Activated T-cell treated with anti-CD3 and anti-CD28 coated beads for 48 hours (primary cell): ENCODE measurements at regions not wholly inside any gene's neighbourhood (a gene's known extent, or its start where the extent isn't known, plus 50 kb on each side); places are given as distances from the start of the nearest gene placed in this dataset.

ENCODE experiments used
- DNase-seq: peaks from one replicate; pipeline ENCODE4 v3.0.0-alpha.2; 2020; ENCODE audit warnings: low read depth

DNA sequence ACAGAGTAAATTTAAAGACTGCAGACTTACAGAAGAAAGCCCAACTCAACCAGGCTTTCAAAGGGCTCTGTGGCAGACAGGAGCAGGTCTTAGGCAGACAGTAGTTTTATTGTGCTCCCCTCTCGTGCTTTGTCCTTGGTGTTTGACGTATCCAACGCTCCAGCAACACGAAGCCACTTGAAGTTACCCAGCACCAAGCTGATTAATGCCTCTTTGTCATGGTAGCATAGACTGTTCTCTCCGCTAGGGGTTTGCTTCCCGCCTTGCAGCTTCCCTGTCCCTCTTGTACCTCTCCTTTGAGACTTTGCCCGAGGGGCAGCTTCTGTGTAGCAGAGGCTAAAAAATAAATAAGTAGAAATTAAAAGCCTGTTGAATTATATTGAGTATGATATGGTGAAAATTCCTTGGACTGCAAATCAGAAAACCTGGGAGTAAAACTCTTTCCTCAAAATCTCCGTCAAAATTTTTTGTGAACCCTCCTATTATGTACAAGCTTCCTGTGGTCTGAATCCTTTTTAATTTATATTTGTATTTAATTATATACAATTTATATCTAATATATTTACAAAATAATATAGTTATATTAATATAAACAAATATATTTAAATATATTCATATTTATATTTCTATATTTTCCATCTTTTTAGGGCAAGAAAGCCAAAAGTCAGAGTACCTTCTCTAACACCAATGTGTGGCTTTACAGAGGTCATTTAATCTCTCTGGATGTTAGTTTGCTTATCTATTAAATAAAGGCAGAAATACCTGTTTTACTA is 405.4 kb downstream of the DMAC1 start:
- DNase-seq = no peak

DNA sequence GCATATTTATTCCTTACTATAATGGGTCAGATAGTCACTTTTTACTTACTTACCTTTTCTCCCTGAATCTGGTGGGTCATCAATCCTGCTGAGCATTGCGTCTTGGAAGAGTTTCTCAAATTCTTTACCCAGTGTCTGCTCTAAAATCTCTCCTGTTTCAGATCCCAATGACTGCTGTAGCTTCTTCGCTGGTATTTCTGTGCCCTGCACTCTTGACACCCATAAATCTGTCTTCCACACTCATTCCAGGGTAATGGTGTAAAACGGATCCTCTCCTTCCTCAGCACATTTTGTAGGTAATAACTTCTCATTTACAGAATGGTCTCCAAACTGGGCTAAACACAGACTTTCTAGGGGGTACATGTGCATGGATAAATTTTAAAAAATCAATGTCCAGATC is 407.4 kb downstream of the DMAC1 start:
- DNase-seq = no peak

DNA sequence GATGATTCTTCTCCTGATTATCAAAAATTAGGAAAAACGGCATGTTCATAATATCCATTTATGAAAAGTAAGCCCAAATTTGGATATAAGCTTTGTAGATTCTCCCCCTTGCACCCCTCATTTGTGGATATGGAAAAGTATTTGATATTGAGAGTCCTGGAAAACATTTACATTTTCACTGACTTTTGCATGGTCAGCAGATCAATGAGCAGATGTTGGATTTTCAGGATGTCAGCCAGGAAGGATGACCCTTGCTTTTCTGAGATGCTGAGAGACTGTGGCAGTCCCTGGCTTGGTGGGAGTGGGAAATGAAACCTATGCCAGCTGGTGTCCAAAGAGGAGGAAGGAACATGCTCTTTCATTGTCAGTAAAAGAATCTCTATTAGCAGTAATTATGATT is 410.8 kb downstream of the DMAC1 start:
- DNase-seq = no peak

DNA sequence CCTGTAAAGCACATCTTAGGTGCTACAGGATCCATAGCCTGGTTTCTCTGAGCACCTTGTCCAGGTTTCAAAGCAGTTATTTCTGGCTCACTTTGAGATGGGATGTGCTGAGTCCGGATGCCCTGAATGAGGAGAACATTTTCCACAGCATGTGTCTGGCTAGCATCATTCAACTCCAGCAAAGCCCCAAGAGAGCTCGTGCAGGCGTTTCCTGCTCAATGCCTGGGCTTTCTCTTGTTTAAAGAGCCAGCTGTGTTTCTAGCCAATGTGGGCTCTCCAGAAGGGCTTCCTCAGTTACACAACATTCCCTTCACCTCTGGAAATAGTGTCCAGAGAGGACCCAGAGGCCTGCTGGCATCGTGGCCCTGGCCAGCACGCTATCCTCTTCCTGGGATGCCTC is 411.7 kb downstream of the DMAC1 start:
- no peak for DNase-seq

DNA sequence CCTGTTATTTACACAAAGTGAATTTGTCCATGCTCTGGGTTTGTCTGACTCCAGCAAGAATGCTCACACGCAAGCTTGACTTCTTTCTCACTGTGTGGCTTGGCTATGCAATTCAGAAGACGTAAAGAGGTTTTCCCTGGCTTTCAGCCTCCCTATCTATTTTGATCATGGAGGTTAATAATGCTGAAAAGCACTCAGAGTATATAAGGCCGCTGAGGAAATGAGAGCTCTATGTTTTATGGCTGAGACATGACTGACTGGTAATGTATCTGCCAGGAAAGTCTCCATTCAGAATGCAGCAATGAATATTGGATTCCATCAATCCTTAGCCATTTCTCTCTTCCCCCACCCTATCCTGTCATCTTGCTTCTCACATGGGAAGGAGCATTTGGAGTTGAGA is 417.3 kb downstream of the DMAC1 start:
- no peak for DNase-seq

DNA sequence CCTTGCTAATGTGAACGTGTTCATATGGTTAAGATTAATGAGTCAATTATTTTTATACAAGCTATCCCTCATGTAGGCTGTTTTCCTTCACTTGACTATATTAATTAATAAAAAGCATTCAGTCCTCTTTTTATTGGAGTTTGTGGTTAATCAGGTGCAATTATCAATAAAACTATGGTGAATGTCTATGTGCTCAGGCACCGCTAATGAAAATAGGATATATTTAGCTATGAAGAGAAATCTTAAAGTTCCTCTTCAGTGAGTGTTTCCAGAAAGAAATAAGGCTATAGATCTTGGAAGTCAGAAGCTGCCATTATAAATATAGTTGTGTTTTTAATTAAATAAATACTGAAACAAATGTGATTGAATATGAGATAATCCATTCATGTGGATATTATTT is 422.1 kb downstream of the DMAC1 start:
- no peak for DNase-seq

DNA sequence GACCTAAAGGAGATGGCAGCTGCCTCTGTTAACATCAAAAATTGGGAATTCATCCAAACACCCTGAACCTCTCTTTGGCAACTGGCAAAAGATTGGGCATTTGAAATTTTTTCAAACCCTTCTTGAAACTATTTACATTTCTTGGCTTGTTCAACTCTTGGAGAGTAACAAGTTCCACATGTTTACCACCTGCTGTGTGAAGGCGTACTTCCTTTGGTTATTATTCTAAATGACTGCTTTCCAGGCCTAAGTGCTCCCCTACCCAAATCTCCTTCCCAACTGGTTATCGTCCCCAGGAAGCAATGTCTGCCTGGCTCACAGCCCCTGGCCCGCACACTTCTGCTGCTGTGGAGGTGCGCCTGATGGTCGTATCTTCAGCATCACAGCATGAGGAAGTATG is 422.7 kb downstream of the DMAC1 start:
- DNase-seq = no peak

DNA sequence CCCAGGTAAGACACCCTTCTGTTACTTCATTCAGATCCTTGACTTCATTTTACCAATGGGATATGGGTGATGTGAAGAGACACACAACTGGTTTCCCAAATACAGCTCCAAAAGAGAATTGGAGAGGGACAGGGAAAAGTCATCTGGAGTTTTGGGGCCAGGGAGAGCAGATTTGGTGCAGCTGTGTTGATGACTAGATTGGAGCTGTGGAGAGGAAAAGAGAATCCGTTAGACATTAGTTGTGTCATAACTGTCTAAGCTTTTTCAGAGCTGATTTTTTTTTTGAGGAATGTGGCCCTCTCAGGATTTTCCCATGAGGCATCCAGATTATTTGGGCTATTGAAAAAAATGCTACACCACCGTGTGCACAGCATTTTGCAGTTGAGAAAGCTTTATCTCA is 423.4 kb downstream of the DMAC1 start:
- no peak for DNase-seq

DNA sequence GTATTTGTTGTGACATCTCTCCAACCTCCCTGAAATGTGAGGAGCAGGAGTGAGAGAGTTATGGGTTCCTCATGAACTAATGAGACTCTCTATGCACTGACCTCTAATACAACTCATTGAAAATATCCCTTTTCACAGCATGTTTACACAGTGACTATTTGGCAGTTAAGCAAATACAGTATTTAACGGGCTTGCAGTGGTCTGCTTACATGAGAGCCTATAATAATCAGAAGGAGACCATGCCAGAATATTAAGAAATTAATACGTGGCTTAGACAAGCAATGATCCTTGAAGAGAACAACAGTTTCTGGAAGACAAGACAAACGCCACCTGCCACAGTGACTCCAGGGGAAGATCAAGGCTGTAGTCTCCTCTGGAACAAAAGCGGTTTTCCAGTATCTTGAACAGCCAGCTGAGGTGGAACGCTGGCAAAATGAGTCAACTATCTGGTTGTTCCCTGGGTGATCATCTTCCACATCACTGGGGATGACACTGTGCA is 424.5 kb downstream of the DMAC1 start:
- DNase-seq = no peak

DNA sequence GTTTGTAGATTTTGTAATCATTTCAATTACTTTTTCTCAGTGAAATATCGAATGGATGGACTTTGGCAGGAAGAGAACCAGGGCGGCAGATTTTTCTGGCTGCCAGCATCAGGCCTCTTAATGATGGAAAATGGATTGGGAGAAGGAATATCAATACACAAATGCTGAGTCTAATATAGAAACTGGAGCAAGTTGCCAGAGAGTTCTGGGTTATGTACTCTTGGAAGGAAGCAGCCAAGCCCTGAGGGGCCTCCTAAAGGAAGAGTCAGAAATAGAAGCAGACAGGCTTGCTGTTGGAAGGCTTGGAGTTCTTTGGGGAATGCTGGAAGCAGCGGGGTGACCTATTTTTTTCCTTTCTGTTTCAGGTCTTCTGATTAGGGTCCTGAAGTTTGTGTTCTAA is 428.6 kb downstream of the DMAC1 start:
- DNase-seq = no peak

DNA sequence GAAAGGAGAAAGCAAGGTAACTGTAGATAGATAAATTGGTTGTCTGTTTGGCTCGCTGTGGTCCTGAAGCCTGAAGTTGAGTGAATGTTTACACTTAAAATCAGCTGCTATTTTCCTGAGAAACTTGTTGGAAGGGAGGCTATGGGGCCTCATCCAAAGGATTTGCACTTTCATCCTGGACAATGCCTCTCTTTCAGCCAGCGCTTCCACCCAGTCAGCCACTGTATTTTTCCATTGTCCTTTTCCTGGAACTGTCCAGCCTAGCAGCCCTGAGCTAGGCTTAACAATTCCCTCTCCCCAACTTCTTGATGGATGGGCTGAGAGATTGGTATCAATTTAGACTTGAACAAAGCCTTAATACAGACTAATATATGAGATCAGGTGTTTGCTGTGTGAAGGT is 429.2 kb downstream of the DMAC1 start:
- no peak for DNase-seq

DNA sequence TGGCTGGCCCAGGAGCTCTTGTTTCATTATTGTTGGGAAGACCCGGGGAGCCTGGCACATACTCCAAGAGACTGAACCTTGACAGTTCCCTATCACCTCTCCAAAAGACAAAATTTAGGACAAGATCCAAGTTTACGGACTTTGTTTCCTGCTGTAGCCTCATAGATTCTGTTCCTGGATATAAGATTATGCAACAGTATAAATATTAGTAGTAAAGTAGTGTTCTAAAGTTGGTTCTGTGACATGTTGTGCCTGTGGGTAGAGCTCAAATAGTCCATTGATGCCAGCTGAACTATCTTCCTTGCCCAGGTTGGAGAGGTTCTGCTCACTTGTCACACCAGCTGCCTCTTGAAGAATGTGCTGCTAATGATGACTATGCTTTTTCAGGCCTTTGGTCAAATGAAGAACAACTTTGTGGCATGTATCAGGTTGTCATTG is 430.2 kb downstream of the DMAC1 start:
- no peak for DNase-seq

DNA sequence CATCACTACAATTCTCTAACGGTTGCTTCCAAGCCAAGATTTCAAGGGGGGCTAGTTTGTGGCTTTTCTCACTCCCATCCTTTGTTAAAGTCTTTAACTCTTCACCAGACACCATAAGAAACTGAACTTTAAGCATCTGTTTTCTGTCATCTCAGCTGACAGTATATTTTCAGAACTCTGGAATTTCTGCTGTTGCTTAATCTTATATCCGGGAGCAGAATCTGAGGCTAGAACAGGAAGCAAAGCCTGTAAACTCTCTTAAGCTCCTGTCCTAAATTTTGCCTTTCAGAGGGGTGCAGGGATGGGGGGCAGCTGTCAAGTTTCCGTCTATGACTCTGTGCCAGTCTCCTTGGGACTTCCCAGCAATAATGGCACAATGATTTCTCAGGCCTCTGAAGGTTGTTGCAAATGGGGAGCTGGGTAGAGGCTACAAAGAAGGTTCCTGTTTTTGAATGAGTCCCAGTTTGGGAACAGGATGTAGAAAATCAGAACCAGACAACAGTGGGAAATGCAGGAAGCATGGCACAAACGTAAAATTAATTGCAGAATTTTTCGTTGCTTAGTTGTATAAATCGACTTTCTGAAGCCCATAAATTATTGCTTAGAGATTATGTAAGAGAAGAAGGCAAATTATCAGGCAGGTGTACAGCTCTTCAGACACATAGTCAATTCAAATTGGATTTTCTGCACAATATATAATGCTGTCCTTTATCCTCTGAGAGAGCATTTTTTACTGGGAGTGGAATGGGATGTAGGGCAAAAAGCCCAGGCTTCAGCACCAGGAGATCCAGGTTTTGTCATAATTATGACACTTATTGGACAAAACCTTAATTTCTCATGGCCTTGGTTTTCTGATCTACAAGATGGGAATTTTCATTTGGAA is 430.9 kb downstream of the DMAC1 start:
- no peak for DNase-seq

DNA sequence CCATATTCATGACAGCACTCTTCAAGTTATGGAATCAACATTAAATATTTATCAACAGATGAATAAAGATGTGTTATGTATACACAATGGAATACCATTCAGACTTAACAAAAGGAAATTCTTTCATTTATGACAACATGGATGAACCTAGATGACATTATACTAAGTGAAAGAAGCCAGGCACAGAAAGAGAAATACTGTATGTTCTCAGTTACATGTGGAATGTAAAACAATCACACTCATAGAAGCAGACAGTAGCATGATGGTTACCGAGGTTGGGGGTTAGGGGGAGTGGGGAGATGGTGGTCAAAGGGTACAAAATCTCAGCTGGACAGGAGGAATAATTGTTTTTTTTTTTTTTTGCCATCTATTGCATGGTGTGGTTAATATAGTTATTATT is 431.9 kb downstream of the DMAC1 start:
- no peak for DNase-seq

DNA sequence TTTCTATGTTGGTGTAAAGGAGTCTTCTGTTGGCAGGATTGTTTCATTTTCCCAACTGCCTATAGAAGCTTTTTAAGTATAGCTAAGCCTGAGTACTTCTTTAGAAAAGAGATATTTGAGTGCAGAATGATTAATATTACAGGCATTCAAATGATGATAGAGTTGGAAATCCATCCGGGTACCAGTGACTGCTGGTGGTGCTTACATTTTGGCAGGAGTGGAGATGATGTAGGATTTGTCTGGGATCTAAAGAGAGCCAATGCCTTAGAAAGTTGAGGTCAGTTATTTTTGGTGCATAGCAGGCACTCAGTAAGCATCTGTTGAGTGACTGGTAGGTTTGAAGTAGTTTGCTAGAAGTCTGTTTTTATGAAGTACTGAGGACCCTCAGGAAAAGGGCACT is 433.5 kb downstream of the DMAC1 start:
- no peak for DNase-seq

DNA sequence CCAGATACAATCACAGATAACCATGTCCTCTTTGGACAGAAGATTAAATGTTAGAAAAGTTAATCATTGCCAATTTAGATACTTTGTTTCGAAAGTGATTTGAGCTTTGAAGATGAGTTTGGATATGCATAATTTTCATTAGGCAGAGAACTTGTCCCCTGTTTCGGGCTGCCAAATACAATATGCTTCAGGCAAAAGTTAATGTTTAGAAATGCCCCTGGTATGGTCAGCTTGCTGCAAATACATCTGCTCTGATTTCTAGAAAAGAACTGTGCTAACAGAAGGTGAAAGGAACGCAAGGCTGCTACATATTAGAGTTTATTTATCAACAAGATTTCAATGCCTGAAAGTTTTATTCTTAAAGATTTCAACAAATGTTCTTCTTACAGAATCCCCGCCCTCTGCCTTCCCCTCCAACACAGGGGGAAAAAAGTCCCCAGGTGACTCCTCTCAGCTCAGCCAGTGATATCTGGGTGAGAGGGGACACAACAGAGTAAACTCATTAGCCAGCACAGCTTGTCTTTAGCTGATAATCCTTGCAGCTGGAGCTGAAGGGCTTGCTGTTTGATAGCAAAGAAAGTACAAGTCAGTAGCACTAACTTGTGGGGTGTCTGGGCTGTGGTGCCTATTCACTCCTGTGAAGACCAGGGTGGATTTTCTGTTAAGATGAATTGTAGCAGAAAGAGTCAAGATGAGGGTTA is 435.7 kb downstream of the DMAC1 start:
- DNase-seq = no peak

DNA sequence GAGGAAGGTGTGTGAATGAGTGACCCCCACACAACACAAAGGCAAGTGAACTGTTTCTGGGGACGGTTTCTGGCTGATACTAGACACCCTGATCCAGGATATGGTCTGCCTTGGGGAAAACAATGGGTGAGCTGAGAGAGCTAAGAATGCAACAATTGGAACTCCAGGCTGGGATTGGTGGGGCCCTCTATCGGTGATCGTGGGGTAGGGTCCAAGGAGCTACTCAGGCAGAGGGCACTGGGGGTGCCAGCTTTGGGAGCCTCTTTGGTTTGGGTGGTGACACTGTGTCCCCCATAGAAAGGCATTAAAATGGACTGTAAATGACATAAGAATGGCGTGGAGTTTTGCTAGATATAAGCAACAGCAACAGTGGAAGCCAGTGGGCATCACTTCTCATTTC is 439.1 kb downstream of the DMAC1 start:
- no peak for DNase-seq

DNA sequence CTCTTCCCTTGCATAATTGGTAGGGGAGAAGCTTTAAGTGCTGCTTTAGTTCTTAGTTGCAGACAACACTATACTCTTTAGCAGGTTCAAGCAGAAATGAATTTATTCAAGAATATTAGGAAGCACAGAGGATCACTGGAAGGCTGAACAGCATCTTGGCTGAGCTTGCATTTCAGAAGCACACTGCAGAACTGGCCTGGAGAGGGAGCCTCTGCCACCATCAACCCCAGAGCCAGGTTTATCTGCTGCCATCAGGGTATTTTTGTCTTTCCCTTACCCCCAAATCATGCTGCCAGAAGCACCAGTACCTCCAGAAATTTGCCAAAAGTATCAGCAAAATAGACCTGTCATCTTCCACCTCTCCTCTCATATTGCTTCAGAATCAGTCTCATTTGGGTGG is 440.7 kb downstream of the DMAC1 start:
- no peak for DNase-seq

DNA sequence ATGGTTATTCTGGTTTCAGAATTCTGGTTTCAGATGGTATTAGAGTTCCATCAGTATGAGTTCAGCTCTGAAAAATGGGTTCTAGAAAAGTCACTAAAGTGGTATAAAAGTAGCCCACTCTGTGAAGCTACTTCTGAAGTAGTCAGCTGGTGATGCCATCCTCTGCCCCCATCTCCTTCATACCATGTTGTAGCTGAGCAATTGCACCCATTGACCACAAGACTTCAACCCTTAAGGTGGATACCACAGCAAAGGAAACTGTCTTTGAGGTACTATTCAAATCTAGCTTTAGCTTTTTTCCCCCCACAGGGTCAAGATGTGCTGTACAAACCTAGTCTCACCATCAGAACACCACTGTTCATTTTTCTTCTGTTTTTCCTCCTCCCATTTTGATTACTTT is 444.9 kb downstream of the DMAC1 start:
- DNase-seq = no peak

DNA sequence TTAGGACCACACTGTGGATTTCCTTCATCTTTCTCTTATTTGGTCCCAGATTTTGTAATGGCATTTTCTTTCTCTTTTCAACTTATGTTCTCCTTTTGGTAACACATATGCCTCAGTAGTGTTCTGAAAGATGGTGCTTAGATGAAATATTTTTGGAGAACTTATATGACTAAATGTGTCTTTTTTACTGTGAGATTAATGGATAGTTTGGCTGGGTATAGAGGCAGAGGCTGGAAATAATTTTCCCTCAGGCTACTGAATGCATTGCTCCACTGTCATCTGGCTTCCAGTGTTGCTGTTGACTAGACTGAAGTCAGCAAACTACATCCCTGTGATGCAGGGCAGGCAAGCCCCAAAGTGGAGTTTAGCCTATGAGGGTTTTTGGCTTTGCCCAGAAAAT is 450.9 kb downstream of the DMAC1 start:
- no peak for DNase-seq

DNA sequence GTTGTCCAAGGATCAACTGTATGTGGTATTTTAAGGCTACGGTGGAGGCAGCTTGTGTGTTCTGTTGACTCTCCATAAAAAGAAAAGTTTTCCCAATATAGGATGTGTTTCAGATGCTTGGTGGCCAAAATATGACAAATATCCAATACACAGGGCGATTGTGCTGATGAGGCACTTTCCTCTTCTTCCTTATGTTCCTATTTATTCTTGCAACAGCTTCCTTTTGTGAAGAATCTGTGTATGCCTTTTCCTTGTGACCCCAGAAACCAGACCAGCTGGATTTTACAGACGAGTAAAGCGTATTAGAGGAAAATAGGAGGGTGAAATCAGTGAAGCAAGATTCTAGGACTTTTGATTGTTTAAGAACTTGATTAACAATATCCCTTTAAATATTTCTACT is 452.0 kb downstream of the DMAC1 start:
- no peak for DNase-seq

DNA sequence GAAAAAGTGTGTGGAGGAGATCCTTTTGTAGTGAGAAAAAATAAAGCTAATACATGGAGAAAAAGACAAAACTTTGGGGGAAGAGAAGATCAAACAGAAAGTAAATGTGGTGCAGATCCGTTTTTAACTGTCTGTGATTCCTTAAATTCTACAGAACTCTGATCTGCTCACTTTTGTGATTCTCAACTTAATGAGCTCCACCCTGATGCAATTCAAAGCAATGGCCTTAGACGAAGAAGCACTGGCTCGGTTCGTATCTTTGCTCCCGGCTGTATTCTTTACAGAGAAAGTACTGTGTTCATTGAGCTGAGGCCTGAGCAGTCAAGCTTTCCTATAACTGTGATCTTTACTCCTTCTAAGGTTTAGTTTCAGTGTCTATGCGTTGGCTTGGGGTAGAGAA is 453.4 kb downstream of the DMAC1 start:
- no peak for DNase-seq

DNA sequence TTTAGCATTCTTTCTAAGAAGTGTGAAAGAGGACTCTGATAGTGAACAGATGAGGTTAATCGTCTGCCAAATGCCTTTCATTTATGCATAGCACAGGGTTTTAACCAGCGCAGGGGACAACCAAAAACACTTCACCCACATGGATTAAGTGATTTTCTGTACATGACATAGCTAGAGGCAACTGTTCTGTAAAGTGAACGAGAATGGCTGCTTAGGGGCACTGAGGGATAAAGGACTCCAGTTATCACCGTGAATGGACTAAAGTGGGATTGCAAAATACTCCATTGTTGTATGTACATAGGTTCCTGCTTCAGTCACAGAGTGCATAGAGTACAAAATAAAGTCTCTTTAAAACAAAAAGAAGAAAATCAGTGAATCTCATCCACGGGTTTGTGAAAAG is 456.8 kb downstream of the DMAC1 start:
- no peak for DNase-seq
